ENCODE measurements at regions not wholly inside any gene's neighbourhood (a gene's known extent, or its start where the extent isn't known, plus 50 kb on each side); places are given as distances from the start of the nearest gene placed in this dataset.

DNA sequence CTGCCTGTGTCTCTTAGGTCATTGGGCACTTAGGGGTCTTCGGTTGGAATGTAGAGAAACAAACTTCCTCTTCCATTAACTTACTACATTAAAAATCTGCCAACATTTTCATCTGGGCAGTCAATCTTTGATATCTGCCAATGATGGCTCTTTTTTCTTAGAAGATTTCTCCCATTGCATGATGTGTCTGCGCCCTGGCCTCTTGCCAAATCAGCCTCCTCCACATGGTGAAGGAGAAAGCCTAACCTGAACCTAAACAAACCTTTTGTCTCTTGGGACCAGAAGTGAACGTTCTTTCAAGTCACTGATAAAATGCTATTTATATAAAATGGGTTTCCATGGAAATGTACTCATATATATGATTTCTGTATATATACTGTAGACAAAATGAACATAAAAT, 998.9 kb upstream of the GJE1 start:
- H3K79me2 ChIP-seq, result no peaks in the 10 kb centered on the region
- TF ChIP-seq, protein P1, sequence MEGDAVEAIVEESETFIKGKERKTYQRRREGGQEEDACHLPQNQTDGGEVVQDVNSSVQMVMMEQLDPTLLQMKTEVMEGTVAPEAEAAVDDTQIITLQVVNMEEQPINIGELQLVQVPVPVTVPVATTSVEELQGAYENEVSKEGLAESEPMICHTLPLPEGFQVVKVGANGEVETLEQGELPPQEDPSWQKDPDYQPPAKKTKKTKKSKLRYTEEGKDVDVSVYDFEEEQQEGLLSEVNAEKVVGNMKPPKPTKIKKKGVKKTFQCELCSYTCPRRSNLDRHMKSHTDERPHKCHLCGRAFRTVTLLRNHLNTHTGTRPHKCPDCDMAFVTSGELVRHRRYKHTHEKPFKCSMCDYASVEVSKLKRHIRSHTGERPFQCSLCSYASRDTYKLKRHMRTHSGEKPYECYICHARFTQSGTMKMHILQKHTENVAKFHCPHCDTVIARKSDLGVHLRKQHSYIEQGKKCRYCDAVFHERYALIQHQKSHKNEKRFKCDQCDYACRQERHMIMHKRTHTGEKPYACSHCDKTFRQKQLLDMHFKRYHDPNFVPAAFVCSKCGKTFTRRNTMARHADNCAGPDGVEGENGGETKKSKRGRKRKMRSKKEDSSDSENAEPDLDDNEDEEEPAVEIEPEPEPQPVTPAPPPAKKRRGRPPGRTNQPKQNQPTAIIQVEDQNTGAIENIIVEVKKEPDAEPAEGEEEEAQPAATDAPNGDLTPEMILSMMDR (IDR thresholded peaks at IDR 0.05; ENCODE audit: poor library complexity), result no peak
- TF ChIP-seq EZH2phosphoT487 (IDR thresholded peaks at IDR 0.05; ENCODE audit: low read depth, severe bottlenecking, unreplicated experiment), result no peak
- TF ChIP-seq EZH2 (IDR thresholded peaks at IDR 0.05; ENCODE audit: borderline replicate concordance), result no peak
- no peak overlapping the region for H2AFZ ChIP-seq
- H3K9me2 ChIP-seq (replicated peaks; ENCODE audit: insufficient read depth), result no peaks in the 10 kb centered on the region
- no peaks in the 10 kb centered on the region for H4K20me1 ChIP-seq (ENCODE audit: insufficient read depth, poor library complexity, severe bottlenecking)
- H3K27me3 ChIP-seq, result no peaks in the 10 kb centered on the region
- no peaks in the 10 kb centered on the region for H3K36me3 ChIP-seq (replicated peaks; ENCODE audit: insufficient read depth, low read depth)
- no peaks in the 10 kb centered on the region for H3K4me1 ChIP-seq (ENCODE audit: insufficient read depth)
- no peaks in the 10 kb centered on the region for H3K9me3 ChIP-seq (ENCODE audit: low read depth)
- H3K4me2 ChIP-seq, result no peak overlapping the region
- WGBS (ENCODE audit: low lambda C conversion rate, missing lambda C conversion rate), result 88% methylated on average over 3 of the region's 3 CpGs
- DNase-seq (ENCODE audit: low spot score), result no peak
- no peak overlapping the region for H3K4me3 ChIP-seq
- no peak overlapping the region for H3K27ac ChIP-seq

DNA sequence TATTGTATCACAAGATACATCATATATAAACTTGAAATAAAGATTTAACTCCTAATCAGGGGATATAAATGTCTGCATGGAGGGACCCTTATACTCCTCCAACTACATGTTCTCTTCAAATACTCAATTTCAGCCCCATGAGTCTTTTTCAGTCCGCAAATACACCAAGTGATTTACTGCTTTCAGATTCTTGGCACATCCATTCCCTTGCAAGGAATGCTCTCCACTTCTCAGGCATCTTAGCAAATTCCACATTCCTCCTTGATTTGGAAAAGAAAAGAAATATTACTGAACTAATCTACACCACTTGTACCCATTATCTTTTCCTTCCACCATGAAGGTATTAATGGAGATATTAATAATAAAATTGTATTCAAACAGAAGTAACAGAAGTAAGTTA, 999.4 kb upstream of the GJE1 start:
- Histone ChIP-seq H3K9me3 (ENCODE audit: low read depth) (no peaks in the 10 kb centered on the region), H3K27ac (no peak overlapping the region), H3K79me2 (no peaks in the 10 kb centered on the region), H4K20me1 (ENCODE audit: insufficient read depth, poor library complexity, severe bottlenecking) (no peaks in the 10 kb centered on the region), H3K4me2 (no peak overlapping the region), H3K27me3 (no peaks in the 10 kb centered on the region), H3K4me3 (no peak overlapping the region), H3K36me3 (replicated peaks; ENCODE audit: insufficient read depth, low read depth) (no peaks in the 10 kb centered on the region), H3K9me2 (replicated peaks; ENCODE audit: insufficient read depth) (no peaks in the 10 kb centered on the region), H2AFZ (no peak overlapping the region), H3K4me1 (ENCODE audit: insufficient read depth) (no peaks in the 10 kb centered on the region)
- TF ChIP-seq, protein P1 (IDR thresholded peaks at IDR 0.05; ENCODE audit: poor library complexity), result no peak
- no peak for TF ChIP-seq EZH2phosphoT487 (IDR thresholded peaks at IDR 0.05; ENCODE audit: low read depth, severe bottlenecking, unreplicated experiment)
- no peak for TF ChIP-seq EZH2 (IDR thresholded peaks at IDR 0.05; ENCODE audit: borderline replicate concordance)
- DNase-seq (ENCODE audit: low spot score), result no peak
- 91% methylated on average over 1 of the region's 1 CpG for WGBS (ENCODE audit: low lambda C conversion rate, missing lambda C conversion rate)

DNA sequence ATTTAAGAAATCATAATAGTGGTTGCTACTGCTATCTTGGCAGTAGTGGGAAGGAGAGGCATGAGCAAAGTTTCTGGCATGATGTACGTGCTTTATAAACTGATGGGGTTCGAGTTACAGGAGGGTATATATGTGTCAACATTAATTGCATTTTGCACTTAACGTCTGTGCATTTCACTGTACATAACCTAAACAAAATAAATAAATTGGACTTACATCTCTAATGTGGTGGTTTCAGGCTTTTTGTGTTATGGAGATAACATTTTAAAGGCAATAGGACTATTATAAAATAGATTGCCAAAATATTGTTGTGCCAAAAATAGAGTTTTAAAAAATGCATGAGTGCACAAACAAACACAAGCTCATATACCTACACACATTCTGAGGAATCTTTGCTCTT, 1001.1 kb upstream of the GJE1 start:
- no peaks in the 10 kb centered on the region for H3K9me3 ChIP-seq (ENCODE audit: low read depth)
- H3K27ac ChIP-seq, result no peak overlapping the region
- no peaks in the 10 kb centered on the region for H4K20me1 ChIP-seq (ENCODE audit: insufficient read depth, poor library complexity, severe bottlenecking)
- no peak overlapping the region for H3K4me3 ChIP-seq
- WGBS (ENCODE audit: low lambda C conversion rate, missing lambda C conversion rate), result 68% methylated on average over 3 of the region's 3 CpGs
- H3K27me3 ChIP-seq, result no peaks in the 10 kb centered on the region
- TF ChIP-seq EZH2phosphoT487 (IDR thresholded peaks at IDR 0.05; ENCODE audit: low read depth, severe bottlenecking, unreplicated experiment) (no peak), EZH2 (IDR thresholded peaks at IDR 0.05; ENCODE audit: borderline replicate concordance) (no peak)
- TF ChIP-seq, protein P1 (IDR thresholded peaks at IDR 0.05; ENCODE audit: poor library complexity), result no peak
- no peaks in the 10 kb centered on the region for H3K4me1 ChIP-seq (ENCODE audit: insufficient read depth)
- no peak overlapping the region for H2AFZ ChIP-seq
- H3K4me2 ChIP-seq, result no peak overlapping the region
- no peaks in the 10 kb centered on the region for H3K79me2 ChIP-seq
- no peaks in the 10 kb centered on the region for H3K9me2 ChIP-seq (replicated peaks; ENCODE audit: insufficient read depth)
- no peaks in the 10 kb centered on the region for H3K36me3 ChIP-seq (replicated peaks; ENCODE audit: insufficient read depth, low read depth)
- DNase-seq (ENCODE audit: low spot score), result no peak

DNA sequence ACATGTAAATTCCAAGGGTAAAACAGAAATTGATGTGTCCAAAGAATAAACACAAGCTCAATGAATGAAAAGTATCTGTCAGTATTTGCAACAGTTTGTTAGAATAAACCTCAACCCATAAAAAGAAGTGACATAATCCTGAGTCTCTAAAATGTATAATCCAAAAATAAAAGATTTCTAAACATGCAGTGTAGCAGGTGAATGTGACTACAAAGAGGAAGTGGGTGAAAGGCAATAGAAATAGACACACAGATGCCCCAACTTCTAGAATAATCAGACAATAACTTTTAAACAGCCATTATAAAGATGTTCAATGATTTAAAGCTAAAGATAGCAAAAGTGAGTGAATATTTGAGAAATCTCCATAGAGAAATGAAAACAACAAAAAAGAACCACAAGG, 1009.2 kb upstream of the GJE1 start:
- Histone ChIP-seq H2AFZ (no peak overlapping the region), H3K27ac (no peak overlapping the region), H3K79me2 (no peaks in the 10 kb centered on the region), H3K4me3 (no peak overlapping the region), H3K27me3 (no peaks in the 10 kb centered on the region), H4K20me1 (ENCODE audit: insufficient read depth, poor library complexity, severe bottlenecking) (no peaks in the 10 kb centered on the region), H3K9me3 (ENCODE audit: low read depth) (no peaks in the 10 kb centered on the region), H3K4me1 (ENCODE audit: insufficient read depth) (no peaks in the 10 kb centered on the region), H3K4me2 (no peak overlapping the region), H3K36me3 (replicated peaks; ENCODE audit: insufficient read depth, low read depth) (no peaks in the 10 kb centered on the region), H3K9me2 (replicated peaks; ENCODE audit: insufficient read depth) (no peaks in the 10 kb centered on the region)
- no peak for TF ChIP-seq EZH2 (IDR thresholded peaks at IDR 0.05; ENCODE audit: borderline replicate concordance)
- TF ChIP-seq EZH2phosphoT487 (IDR thresholded peaks at IDR 0.05; ENCODE audit: low read depth, severe bottlenecking, unreplicated experiment), result no peak
- TF ChIP-seq, protein P1 (IDR thresholded peaks at IDR 0.05; ENCODE audit: poor library complexity), result no peak
- DNase-seq (ENCODE audit: low spot score), result no peak

All from hepatocyte (in vitro differentiated cells).